ENCODE measurements at regions not wholly inside any gene's neighbourhood (a gene's known extent, or its start where the extent isn't known, plus 50 kb on each side); places are given as distances from the start of the nearest gene placed in this dataset.

DNA sequence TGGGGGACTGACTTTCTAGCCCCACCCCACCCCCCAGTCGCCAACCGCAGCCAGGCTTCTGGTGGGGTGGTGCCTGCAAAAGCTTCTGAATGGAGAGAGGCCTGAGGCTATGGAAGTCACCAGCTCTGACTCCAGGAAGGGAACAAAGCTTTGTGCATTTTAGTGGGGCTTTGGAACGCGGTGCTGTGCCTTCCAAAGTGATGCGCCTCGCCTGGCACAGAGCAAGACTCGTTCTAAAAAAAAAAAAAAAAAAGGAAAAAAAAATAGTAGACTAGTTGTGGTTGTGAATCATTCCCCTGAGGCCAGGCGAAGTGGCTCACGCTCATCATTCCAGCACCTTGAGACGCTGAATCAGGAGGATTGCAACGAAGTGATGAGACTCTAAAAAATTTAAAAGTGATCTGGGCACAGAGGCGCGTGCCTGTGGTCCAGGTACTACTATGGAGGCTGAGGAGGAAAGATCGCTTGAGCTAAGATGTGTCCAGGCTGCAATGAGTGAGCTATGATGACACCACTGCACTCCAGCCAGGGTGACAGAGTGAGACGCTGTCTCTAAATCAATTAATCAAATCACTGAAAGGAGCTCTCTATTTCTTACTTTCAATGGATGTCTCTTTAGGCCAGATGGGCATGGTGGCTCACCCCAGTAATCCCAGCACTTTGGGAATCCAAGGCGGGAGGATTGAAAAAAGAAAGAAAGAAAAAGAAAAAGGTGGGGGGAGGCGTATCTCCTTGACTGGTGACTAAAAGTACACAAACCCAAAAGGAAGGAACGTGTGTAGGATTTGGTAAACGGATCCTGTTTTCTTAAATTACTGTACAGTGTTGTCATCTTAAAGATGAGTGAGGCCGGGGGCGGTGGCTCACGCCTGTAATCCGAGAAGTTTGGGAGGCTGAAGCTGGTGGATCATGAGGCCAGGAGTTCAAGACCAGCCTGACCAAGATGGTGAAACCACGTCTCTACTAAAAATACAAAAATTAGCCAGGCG is 259.6 kb upstream of the ALG10B start:
- Histone ChIP-seq H3K9me3 (ENCODE audit: low read depth) (no peaks in the 10 kb centered on the region), H3K4me3 (no peak overlapping the region), H3K79me2 (ENCODE audit: low read depth) (no peaks in the 10 kb centered on the region), H4K20me1 (ENCODE audit: low read depth) (no peaks in the 10 kb centered on the region), H3K9ac (no peak overlapping the region), H3F3A (ENCODE audit: low read depth) (no peaks in the 10 kb centered on the region), H3K4me2 (no peak overlapping the region), H3K27me3 (no peaks in the 10 kb centered on the region), H3K27ac (no peak overlapping the region), H3K36me3 (no peaks in the 10 kb centered on the region), H2AFZ (replicated peaks) (no peak overlapping the region), H3K4me1 (no peaks in the 10 kb centered on the region)
- no peak for DNase-seq (ENCODE audit: low spot score)
- Mint-ChIP-seq H3K9me3 (peaks cover 58% of the 10 kb centered on the region), H3K4me1 (no peaks in the 10 kb centered on the region), H3K36me3 (no peaks in the 10 kb centered on the region), H3K27ac (no peak overlapping the region), H3K27me3 (ENCODE audit: insufficient read depth, low read depth) (peaks cover 2% of the 10 kb centered on the region), H3K4me3 (no peak overlapping the region)
- TF ChIP-seq EZH2 (IDR thresholded peaks at IDR 0.05) = no peak
- TF ChIP-seq EZH2phosphoT487 (IDR thresholded peaks at IDR 0.05) = no peak
- TF ChIP-seq, protein P1, sequence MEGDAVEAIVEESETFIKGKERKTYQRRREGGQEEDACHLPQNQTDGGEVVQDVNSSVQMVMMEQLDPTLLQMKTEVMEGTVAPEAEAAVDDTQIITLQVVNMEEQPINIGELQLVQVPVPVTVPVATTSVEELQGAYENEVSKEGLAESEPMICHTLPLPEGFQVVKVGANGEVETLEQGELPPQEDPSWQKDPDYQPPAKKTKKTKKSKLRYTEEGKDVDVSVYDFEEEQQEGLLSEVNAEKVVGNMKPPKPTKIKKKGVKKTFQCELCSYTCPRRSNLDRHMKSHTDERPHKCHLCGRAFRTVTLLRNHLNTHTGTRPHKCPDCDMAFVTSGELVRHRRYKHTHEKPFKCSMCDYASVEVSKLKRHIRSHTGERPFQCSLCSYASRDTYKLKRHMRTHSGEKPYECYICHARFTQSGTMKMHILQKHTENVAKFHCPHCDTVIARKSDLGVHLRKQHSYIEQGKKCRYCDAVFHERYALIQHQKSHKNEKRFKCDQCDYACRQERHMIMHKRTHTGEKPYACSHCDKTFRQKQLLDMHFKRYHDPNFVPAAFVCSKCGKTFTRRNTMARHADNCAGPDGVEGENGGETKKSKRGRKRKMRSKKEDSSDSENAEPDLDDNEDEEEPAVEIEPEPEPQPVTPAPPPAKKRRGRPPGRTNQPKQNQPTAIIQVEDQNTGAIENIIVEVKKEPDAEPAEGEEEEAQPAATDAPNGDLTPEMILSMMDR (IDR thresholded peaks at IDR 0.05) = no peak

DNA sequence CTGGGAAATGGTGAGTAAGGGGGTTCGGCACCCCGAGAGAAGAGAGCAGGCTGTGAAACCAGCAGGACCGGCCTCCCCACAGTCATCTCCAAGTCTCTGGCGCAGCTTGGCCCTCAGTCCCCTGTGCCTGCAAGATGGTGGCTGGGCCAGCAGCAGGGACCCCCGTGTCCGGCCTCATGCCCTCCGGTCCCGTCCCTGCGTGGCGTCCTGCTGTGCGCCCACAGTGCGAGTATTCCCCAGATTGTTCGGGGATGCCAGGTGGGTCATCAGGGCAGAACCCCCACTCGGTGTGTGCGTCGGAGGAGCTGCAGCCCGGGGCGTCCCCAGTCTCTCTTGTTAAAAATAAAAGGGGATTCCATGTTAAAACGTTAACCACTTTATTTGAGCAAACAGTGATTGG is 216.9 kb upstream of the ALG10B start:
- no peak overlapping the region for H3K27ac ChIP-seq
- no peak for DNase-seq (ENCODE audit: low spot score)
- TF ChIP-seq, protein P1 (IDR thresholded peaks at IDR 0.05) = no peak
- TF ChIP-seq EZH2phosphoT487 (IDR thresholded peaks at IDR 0.05) = no peak
- TF ChIP-seq EZH2 (IDR thresholded peaks at IDR 0.05) = no peak
- no peaks in the 10 kb centered on the region for H3K4me1 ChIP-seq
- no peak overlapping the region for H3K4me2 ChIP-seq
- H3K9me3 Mint-ChIP-seq = peaks cover 26% of the 10 kb centered on the region
- peaks cover 3% of the 10 kb centered on the region for H3K9me3 ChIP-seq (ENCODE audit: low read depth)
- H3K4me3 Mint-ChIP-seq = no peak overlapping the region
- H2AFZ ChIP-seq (replicated peaks) = no peak overlapping the region
- H3K9ac ChIP-seq = no peak overlapping the region
- no peak overlapping the region for H3K4me3 ChIP-seq
- no peaks in the 10 kb centered on the region for H3K4me1 Mint-ChIP-seq
- H3K36me3 Mint-ChIP-seq = no peaks in the 10 kb centered on the region
- H3F3A ChIP-seq (ENCODE audit: low read depth) = no peaks in the 10 kb centered on the region
- no peaks in the 10 kb centered on the region for H3K36me3 ChIP-seq
- H3K79me2 ChIP-seq (ENCODE audit: low read depth) = no peaks in the 10 kb centered on the region
- no peaks in the 10 kb centered on the region for H3K27me3 Mint-ChIP-seq (ENCODE audit: insufficient read depth, low read depth)
- H4K20me1 ChIP-seq (ENCODE audit: low read depth) = no peaks in the 10 kb centered on the region
- no peaks in the 10 kb centered on the region for H3K27me3 ChIP-seq
- H3K27ac Mint-ChIP-seq = no peak overlapping the region

DNA sequence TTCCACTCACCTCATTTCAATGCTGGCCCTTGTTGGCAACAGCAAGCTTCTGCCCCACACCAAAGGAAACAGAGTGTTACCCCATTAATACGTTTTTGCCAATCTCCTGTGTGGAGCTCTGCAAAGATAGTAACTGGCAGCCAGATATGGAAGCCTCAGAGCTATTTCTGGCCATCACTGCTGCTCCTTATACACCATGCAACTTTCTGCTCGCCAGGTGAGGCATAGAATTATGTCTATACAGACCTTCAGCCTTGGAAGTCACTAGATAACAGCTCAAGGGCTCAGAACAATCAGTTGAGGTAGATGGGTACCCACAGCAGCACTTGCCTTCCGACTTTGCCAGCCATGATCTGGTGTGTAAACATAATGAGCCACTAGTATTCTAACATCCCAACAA is 214.8 kb upstream of the ALG10B start:
- H3K9me3 Mint-ChIP-seq = peaks cover 32% of the 10 kb centered on the region
- DNase-seq (ENCODE audit: low spot score) = no peak
- no peak overlapping the region for H3K4me3 Mint-ChIP-seq
- Histone ChIP-seq H3K9ac (no peak overlapping the region), H3K27ac (no peak overlapping the region), H2AFZ (replicated peaks) (no peak overlapping the region), H3K36me3 (no peaks in the 10 kb centered on the region), H3K27me3 (no peaks in the 10 kb centered on the region), H3K9me3 (ENCODE audit: low read depth) (peaks cover 6% of the 10 kb centered on the region), H3F3A (ENCODE audit: low read depth) (no peaks in the 10 kb centered on the region), H3K4me2 (no peak overlapping the region), H3K4me1 (no peaks in the 10 kb centered on the region), H3K4me3 (no peak overlapping the region), H3K79me2 (ENCODE audit: low read depth) (no peaks in the 10 kb centered on the region), H4K20me1 (ENCODE audit: low read depth) (no peaks in the 10 kb centered on the region)
- no peaks in the 10 kb centered on the region for H3K4me1 Mint-ChIP-seq
- H3K27me3 Mint-ChIP-seq (ENCODE audit: insufficient read depth, low read depth) = no peaks in the 10 kb centered on the region
- TF ChIP-seq EZH2phosphoT487 (IDR thresholded peaks at IDR 0.05) (no peak), EZH2 (IDR thresholded peaks at IDR 0.05) (no peak)
- TF ChIP-seq, protein P1 (IDR thresholded peaks at IDR 0.05) = no peak
- H3K27ac Mint-ChIP-seq = no peak overlapping the region
- H3K36me3 Mint-ChIP-seq = no peaks in the 10 kb centered on the region
